ENCODE measurements at regions not wholly inside any gene's neighbourhood (a gene's known extent, or its start where the extent isn't known, plus 50 kb on each side); places are given as distances from the start of the nearest gene placed in this dataset.
A peak's percentile ranks its signal among the peaks of the same experiment; 100 is the strongest.

- DNase-seq (ENCODE audit: extremely low read depth, low read depth), result no peak
- no peak for TF ChIP-seq CTCF (IDR thresholded peaks at IDR 0.05; ENCODE audit: low read depth, low read length)
Measured at GRCh38 chr9:81532251-81532650, 157.1 kb downstream of the TLE1 start.

DNA sequence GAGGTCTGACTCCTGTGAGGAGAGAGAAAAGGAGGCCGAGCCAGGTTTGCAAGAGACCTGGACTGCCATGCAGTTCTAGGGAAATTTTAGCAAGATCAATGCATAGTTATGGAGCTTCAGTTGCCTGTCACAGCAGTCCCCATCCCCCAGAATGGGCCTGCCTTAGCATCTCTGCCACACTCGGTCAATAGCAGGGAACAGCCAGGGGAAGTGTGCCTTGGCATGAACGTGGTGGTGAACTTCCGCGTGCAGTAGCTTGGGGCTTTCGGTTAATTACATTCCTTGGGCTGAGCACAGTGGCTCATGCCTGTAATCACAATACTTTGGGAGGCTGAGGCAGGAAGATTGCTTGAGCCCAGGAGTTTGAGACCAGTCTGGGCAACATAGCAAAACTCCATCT is 157.8 kb downstream of the TLE1 start:
- DNase-seq (ENCODE audit: extremely low read depth, low read depth), result no peak

DNA sequence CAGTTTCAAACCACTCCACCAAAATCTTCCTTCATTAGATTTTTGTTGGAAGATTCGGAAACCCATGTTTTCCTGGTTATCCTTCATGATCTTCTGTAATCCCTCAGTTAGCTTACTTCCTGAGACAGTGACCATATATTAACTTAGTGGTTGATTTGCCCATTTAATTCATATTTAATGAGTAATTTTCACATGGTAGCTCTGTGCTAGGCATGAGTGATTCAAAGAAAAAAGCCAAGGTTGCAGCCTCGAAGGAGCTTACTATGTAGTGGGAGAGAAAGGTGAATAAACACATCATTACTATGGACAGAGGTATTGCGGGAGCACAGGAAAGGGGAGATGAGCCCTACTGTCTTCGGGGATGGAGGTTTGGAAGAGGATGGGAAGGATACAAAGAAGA is 158.5 kb downstream of the TLE1 start:
- no peak for TF ChIP-seq CTCF (IDR thresholded peaks at IDR 0.05; ENCODE audit: low read depth, low read length)
- no peak for DNase-seq (ENCODE audit: extremely low read depth, low read depth)

More for the DNA sequence above, 157.8 kb downstream of the TLE1 start:
- no peak for TF ChIP-seq CTCF (IDR thresholded peaks at IDR 0.05; ENCODE audit: low read depth, low read length)

- DNase-seq (ENCODE audit: extremely low read depth, low read depth), result no peak
- TF ChIP-seq CTCF (IDR thresholded peaks at IDR 0.05; ENCODE audit: low read depth, low read length), result no peak
Measured at GRCh38 chr9:81530310-81530810, 159.0 kb downstream of the TLE1 start.

GRCh38 chr9:81529556-81530193 is 159.7 kb downstream of the TLE1 start:
- DNase-seq (ENCODE audit: extremely low read depth, low read depth), result peak; percentile 11
- TF ChIP-seq CTCF (IDR thresholded peaks at IDR 0.05; ENCODE audit: low read depth, low read length), result no peak

DNA sequence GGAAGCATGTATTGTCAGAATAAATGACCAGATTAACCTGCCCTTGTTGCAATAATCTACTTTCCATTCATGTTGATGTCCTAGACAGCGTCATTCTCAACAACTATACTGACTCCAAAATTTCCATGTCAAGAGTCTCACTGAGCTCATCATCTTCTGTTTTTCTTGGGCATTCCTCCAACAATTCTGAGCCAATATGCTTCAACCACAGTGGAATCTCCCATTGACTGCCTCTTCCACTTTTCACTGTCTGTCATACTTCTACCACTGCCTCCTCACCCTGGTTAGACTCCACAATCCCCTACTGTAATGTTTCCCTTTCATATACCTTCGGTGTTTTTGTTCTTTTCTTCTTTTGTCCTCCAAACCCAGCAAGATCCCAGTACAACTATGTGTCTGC is 162.8 kb downstream of the TLE1 start:
- peak; percentile 11 for DNase-seq (ENCODE audit: extremely low read depth, low read depth)

More for the DNA sequence above, 162.8 kb downstream of the TLE1 start:
- TF ChIP-seq CTCF (IDR thresholded peaks at IDR 0.05; ENCODE audit: low read depth, low read length), result no peak

Measured in AG09319 (cell line).